ENCODE measurements at regions not wholly inside any gene's neighbourhood (a gene's known extent, or its start where the extent isn't known, plus 50 kb on each side); places are given as distances from the start of the nearest gene placed in this dataset.

DNA sequence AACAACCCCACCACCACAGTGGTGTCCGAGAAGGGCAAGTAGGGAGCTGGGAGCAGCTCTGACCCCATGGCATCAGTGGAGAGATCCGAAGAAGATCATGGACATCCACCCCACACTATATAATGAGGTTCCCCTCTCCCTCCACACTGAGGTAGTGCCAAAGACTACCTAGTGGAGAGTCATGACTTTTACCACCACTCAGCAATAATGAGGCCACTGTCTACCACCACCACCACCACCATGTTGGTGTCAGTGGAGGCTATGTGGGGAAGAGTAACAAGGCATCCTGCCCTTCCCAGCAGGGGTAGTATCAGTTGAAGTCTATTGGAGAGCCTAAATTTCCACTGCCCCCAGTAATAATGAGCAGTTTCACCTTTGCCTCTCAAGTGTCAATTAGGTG, 321.7 kb upstream of the ZC3H15 start:
- TF ChIP-seq, protein P1, sequence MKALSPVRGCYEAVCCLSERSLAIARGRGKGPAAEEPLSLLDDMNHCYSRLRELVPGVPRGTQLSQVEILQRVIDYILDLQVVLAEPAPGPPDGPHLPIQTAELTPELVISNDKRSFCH (CRISPR knock-in tag; IDR thresholded peaks at IDR 0.05), result no peak
- TF ChIP-seq, protein P1 (tag; IDR thresholded peaks at IDR 0.05), result no peak
- TF ChIP-seq BHLHE40 (IDR thresholded peaks at IDR 0.05; ENCODE audit: low read length) (no peak), GTF2F1 (IDR thresholded peaks at IDR 0.05; ENCODE audit: low read depth, low read length) (no peak), ELF4 (CRISPR knock-in tag; IDR thresholded peaks at IDR 0.05) (no peak), NFATC3 (IDR thresholded peaks at IDR 0.05) (no peak), ZNF224 (CRISPR knock-in tag; IDR thresholded peaks at IDR 0.05) (no peak), NR2F6 (CRISPR knock-in tag; IDR thresholded peaks at IDR 0.05) (no peak), CHD2 (IDR thresholded peaks at IDR 0.05; ENCODE audit: low read depth, low read length) (no peak), OTX1 (CRISPR knock-in tag; IDR thresholded peaks at IDR 0.05) (no peak), MEF2A (IDR thresholded peaks at IDR 0.05; ENCODE audit: control insufficient read depth, low read depth, low read length) (no peak), NFYB (IDR thresholded peaks at IDR 0.05; ENCODE audit: extremely low read depth, insufficient read length) (no peak)
- TF ChIP-seq, protein P2, sequence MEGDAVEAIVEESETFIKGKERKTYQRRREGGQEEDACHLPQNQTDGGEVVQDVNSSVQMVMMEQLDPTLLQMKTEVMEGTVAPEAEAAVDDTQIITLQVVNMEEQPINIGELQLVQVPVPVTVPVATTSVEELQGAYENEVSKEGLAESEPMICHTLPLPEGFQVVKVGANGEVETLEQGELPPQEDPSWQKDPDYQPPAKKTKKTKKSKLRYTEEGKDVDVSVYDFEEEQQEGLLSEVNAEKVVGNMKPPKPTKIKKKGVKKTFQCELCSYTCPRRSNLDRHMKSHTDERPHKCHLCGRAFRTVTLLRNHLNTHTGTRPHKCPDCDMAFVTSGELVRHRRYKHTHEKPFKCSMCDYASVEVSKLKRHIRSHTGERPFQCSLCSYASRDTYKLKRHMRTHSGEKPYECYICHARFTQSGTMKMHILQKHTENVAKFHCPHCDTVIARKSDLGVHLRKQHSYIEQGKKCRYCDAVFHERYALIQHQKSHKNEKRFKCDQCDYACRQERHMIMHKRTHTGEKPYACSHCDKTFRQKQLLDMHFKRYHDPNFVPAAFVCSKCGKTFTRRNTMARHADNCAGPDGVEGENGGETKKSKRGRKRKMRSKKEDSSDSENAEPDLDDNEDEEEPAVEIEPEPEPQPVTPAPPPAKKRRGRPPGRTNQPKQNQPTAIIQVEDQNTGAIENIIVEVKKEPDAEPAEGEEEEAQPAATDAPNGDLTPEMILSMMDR (IDR thresholded peaks at IDR 0.05 in 2 of 3, conservative IDR thresholded peaks at IDR 0.05 in 1 of 3; ENCODE audit: insufficient read depth in 2 of 3, low read depth in 1 of 3, low read length in 3 of 3), result no peak
